ENCODE measurements at regions not wholly inside any gene's neighbourhood (a gene's known extent, or its start where the extent isn't known, plus 50 kb on each side); places are given as distances from the start of the nearest gene placed in this dataset.
A peak's percentile ranks its signal among the peaks of the same experiment; 100 is the strongest.
"Not testable (repeated sequence)": the region's sequence is repeated elsewhere in the genome, so short reads cannot be mapped to it uniquely, and the experiment has no call there.

DNA sequence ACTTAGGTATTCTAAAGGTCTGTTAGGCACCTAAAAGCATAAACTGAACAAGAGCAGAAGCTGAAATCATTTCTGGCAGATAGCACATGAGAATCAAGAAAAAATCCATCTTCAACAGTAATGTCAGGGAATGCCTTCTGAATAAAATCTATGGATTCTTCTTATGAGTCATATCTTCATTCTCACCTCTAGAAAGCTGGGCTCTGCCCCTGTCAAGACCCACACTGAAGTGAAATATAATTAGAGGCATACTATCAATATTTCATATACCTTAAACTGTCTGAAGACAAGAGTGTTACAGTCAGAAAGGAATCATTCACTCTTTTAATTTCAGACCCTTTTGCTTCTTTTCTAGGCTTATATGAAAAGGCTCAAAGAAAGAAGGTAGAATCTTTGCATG, 485.8 kb upstream of the PTCHD4 start:
- no peak for DNase-seq

DNA sequence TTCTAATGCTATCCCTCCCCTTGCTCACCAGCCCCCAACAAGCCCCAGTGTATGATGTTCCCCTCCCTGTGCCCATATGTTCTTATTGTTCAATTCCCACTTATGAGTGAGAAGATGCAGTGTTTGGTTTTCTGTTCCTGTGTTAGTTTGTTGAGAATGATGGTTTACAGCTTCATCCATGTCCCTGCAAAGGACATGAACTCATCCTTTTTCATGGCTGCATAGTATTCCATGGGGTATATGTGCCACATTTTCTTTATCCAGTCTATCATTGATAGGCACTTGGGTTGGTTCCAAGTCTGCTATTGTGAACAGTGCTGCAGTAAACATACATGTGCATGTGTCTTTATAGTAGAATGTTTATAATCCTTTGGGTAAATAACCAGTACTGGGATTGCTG, 480.2 kb upstream of the PTCHD4 start:
- not testable (repeated sequence) for DNase-seq

DNA sequence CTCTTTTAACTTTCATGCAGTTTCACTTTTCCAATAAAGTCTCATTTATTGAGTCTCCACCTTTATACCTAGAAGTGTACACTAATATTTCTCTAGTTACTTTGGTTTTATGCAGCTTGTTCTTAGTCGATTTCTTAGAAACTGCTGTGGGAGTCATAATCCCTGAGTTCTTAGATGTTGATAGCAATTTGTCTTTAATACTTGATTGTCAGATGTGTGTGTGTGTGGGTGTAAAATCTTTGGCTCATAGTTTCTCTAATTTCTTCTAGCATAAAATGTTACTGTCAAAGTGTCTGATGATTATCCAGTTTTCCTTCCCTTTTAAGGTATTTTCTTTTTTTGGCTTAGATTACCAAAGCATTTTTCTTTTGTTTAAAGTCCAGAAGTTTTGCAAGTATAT, 473.8 kb upstream of the PTCHD4 start:
- no peak for DNase-seq

DNA sequence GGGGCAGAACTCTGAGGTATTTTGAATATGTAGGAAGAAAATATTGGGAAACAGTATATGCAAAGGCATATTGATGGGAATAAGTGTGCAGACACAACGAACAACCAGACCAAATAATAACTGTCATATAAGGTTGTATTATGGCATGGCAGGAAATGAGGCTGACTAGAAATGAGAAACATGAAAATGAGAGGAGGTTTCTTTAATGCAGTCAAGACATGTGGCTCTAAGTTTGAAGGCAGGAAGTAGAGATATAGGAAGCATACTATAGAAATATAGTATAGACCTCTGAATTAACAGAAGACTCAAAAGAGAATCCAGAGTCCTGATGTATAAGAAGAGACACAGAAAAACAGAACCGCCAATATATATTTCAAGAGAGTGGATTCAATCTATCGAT, 459.7 kb upstream of the PTCHD4 start:
- no peak for DNase-seq

DNA sequence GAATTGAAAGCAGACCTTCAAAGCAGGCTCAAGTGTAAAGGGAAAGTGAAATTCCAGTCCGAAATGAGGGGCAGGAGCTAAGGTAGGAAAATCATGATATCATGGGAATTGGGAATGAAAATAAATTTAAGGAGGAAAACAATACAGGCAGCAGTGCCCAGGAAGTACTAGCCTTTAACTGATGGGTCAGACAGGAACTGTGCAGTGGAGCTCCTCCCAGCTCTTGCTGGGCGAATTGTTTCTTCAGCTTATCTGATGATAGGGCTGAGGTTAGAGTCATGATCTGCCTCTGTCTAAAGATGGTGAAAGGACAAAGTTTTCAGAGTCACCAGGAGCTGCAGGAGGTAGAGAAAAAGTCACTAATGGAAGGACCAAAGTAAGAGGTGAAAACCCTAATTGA, 457.9 kb upstream of the PTCHD4 start:
- DNase-seq = no peak

DNA sequence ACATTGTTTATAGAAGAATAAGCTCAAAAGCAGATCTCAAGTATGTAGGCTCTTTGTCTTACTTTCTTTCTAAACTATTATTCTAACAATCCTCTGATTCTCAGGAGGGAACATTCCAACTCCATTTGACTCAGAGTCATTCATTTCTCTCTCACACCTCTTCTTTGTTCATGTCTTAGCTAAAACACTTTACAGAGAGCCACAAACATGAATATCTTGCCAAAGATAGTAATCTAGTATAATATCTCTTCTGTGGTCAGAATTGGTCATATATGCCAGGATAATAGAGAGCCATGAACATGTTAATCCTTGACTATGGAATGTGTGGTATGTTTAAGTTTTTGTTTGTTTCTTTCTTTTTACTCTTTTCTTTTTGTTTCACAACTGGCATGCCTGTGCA, 456.0 kb upstream of the PTCHD4 start:
- no peak for DNase-seq

DNA sequence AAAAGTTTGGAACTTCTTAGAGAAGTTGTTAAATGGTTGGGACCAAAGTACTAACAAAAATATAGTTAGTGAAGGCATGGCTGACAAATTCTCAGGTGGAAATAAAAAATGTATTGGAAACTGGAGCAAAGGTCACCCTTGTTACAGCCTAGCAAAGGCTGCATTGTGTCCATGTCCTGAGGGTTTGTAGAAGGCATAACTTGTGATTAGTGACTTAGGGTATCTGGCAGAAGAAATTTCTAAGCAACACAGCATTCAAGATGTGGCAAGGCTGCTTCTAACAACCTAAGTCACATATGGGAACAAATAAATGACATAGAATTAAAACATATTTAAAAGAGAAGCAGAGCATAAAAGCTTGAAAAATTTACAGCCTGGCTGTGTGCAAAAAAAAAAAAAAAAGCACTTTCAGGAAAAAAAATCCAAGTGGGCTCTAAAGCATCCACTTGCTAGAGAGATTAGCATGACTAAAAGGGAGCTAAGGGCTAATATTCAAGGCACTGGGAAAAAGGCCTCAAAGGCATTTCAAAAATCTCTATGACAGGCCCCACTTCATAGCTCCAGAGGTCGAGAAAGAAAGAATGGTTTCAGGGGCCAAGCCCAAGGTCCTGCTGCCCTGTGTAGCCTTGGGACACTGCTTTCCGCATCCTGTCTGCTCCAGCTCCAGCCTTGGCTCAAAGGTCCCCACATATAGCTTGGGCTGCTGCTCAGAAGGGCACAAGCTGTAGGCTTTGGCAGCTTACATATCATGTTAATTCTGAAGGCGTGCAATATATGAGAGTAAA, 453.2 kb upstream of the PTCHD4 start:
- no peak for DNase-seq

DNA sequence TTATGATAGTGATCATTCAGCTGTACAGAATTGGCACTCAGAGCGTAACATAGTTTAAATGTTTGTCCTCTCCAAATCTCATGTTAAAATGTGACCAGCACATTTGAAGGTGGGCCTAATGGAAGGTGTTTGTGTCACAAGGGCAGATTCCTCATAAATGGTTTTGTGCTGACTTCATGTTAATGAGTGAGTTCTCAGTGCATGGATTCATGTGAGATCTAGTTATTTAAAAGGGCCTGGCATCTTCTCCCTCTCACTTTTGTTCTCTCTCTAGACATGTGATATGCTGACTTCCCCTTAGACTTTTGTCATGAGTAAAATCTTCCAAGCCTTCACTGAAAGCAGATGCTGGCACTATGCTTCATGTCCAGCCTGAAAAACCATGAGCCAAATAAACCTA, 452.4 kb upstream of the PTCHD4 start:
- no peak for DNase-seq

DNA sequence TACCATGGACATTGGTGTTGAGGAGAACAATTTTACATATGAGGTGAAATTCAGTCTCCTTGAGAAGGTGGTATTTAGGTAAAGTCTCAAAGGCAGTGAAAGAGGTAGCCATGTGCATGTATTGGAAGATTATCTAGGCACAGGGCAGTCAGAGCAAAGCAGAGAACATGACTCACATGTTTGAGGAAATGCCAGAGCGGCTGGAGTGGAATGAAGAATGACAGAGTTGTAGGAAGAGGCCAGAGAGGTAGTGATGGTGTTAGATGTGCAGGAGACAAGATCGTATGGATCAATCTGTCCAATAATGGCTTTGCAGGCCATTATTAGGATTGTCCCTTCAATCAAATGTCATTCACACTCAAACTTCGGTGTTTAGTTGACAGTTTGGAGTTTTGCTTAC, 449.4 kb upstream of the PTCHD4 start:
- no peak for DNase-seq

DNA sequence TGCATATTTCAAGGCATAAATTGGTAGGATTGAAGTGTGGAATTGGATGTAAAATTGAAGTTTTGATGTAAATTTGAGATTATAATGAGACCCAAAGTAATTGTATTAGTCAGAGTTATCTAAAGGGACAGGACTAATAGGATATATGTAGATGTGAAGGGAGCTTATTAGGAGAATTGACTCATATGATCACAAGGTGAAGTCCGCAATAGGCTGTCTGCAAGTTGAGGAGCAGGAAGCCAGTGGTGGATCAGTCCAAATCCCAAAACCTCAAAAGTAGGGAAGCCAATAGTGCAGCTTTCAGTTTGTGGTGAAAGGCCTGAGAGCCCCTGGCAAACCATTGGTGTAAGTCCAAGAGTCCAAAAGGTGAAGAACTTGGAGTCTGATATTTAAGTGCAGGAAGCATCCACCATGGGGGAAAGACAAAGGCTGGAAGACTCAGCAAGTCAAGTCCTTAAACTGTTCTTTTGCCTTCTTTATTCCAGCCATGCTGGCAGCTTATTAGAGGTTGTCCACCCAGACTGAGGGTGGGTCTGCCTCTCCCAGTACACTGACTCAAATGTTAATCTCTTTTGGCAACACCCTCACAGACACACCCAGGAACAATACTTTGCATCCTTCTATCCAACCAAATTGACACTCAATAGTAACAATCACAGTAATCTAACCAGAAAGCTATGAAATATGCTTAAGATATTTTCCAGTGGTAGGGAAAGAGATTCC, 442.6 kb upstream of the PTCHD4 start:
- DNase-seq = no peak

DNA sequence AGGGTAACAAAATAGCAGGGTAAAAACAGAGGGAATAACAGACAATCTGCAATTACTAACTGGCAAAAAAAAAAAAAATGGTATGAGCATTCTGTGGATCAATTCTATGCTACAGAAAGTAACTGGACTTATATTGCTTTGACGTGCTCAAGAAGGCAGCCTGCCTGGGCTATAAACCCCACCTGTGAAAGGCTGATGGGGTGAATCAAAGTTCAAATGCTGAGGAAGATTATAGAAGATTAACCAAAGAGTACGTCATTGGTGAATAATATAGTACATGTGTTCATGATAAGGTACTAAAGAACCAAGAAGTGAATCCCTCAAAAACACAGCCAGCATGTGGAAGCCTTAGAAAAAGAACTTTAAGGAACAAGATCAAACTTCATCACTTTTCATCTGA, 441.9 kb upstream of the PTCHD4 start:
- DNase-seq = no peak

DNA sequence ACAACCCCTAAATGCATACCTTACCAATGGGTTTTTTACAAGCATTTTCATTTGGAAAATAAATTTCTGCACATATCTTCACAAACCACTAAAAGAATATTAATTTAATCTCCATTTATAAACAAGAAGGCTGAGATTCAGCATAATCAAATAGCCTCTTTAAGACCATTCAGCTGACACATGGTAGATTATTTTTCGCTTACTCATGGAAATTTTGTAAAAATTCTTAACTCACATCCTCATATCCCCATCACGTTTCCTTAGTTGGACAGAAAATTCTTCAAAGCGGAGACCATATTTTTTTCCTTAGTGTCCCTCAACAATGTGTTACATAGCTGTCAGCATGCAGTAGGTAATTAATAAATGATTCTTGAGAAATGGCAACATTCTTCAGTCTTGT, 439.6 kb upstream of the PTCHD4 start:
- no peak for DNase-seq

DNA sequence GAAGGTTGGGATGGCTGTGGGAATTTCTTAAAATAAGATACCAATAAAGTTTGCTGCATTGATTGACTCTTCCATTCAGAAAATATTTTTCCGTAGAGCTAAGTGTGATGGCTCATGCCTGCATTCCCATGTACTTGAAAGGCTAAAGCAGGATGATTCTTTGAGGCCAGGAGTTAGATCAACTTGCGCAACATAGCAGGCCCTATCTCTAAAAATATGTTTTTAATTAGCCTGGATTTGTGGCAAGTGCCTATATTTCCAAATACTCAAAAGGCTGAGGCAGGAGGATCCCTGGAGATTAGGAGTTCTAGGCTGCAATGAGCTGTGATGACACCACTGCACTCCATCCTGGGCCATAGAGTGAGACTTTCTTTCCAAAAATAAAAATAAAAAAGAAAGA, 431.2 kb upstream of the PTCHD4 start:
- no peak for DNase-seq

DNA sequence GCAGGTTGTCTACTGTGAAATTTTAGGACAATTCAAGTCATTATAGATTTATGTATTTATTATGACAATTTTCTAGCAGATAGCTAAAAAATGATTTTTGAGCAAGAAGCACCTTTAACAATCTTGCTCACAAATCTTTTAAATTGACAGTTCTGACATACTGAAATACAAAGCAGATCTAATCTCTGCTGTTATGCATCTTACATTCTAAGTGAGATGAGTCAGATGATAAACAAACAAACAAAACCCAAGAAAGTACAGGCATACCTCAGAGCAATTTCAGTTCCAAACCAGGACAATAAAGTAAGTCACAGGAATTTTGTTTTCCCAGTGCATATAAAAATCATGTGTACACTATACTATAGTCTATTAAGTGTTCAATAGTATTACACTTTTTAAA, 430.7 kb upstream of the PTCHD4 start:
- no peak for DNase-seq

DNA sequence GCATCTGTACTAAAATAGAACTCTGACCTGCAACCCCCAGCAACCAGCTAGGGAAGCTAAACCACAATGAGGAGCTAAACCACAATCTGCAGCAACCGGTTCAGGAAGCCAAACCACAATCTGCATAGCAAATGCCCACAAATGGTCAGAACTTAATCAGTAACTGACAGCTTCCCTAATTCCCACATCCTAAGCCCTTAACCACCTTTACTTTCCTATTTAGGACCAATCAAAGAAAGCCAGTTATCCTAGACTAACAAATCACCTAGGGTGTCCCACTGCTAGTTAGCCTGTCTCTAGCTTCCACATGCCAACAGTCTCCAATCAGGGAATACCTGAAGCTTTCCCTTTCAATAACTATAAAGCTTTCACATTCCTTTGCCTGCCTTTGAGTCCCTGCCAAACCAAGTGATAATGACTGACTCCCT, 424.6 kb upstream of the PTCHD4 start:
- DNase-seq = peak; percentile 25

DNA sequence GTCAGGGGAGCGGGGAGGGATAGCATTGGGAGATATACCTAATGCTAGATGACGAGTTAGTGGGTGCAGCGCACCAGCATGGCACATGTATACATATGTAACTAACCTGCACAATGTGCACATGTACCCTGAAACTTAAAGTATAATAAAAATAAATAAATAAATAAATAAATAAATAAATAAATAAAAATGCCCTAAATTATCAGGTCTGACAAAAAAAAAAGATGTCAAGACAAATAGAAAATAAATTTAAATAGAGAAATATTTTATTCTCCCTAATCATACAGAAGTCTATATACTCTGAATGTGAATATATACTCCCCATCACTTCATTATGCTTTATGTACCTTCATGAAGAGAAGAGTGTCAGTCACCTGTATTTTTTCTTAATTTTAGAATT, 420.0 kb upstream of the PTCHD4 start:
- not testable (repeated sequence) for DNase-seq

DNA sequence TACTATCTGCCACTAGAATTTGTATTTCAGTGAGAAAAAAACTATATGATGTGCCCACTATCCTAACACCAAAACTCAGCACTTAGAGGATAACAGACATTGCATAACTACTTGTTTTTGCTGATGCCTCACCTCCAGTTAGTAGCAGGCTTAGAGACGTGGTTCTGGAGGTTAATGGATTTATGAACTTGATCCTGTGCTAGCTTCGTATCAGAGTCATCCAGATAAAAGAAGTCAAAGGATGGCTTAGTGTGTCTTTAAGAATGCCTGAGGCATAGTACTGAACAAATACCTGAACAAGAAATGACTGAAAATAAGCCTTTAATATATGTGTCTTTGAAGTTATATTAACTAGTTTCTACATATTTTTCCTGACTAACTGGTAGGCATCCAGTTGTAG, 414.9 kb upstream of the PTCHD4 start:
- no peak for DNase-seq

DNA sequence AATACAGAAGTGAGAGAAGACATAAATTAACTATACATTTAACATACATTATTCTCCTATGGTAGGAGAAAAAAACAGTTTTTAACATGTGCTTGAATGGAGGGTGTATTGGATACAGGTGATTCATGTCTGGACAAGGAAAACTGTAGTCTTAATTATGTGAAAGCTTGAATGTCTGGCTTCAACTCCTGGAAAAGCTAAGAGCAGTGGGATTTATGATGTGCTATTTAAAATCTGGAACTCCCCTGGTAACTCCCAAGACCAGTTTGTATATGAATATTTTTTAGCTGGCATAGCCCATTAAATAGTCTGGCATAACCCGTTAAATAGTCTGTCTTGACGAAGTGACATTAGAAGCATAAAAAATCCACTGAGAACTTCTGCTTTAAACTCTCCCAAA, 410.0 kb upstream of the PTCHD4 start:
- DNase-seq = no peak

DNA sequence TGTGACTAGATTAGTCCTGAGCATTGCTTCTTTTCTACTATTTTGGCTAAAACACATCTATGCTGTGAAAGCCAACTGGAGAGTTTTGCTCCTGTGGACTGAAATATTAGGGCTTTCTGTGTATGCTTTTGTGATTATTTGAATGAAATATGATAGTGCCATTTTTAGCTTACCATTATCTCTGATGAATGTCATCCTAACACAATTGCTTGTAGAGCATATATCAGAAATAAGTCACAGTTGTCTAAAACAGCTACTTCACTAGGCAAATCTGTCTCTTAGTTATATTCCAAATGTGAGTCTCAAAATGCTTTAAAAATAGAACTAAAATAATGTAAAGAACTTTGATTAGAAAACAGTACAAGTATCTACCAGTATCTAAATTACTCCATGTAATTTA, 401.4 kb upstream of the PTCHD4 start:
- DNase-seq = no peak

DNA sequence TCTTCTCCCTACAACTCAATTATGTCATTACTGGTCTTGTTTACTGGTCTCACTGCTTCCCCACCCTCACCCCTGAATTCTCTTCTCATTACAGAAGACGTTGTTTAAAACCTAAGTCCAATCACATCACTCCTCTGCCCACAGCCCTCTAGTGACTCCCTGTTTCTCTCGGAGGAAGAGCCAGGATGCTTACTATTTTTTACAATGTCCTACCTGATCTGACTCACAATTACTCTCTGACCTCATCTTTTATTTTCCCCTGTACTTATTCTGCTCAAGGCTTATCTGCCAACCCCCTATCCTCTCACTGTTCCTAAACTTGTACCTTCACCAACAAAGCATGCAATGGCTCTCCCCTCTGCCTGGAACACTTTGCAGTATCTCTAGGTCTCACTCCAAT, 400.4 kb upstream of the PTCHD4 start:
- no peak for DNase-seq

DNA sequence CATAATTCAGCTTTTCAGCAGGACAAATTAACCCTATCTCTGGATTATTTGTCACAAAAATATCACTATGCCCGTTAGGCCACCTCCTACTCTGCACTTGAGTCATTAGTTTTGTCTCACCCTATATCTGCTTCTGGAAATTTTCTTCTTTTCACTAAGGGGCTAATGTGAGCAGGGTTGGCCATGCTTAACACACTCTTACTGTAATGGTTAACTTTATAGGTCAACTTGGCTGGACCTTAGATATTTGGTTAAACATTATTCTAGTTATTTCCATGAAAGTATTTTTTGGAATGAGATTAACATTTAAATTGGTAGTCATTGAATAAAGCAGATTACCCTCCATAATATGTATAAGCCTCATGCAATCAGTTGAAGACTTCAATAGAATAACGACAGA, 394.6 kb upstream of the PTCHD4 start:
- DNase-seq = no peak

DNA sequence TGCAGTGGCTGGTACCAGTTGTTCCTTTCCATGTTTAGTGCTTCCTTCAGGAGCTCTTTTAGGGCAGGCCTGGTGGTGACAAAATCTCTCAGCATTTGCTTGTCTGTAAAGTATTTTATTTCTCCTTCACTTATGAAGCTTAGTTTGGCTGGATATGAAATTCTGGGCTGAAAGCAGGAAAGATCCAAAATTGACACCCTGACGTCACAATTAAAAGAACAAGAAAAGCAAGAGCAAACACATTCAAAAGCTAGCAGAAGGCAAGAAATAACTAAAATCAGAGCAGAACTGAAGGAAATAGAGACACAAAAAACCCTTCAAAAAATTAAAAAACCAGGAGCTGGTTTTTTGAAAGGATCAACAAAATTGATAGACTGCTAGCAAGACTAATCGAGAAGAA, 382.4 kb upstream of the PTCHD4 start:
- not testable (repeated sequence) for DNase-seq

DNA sequence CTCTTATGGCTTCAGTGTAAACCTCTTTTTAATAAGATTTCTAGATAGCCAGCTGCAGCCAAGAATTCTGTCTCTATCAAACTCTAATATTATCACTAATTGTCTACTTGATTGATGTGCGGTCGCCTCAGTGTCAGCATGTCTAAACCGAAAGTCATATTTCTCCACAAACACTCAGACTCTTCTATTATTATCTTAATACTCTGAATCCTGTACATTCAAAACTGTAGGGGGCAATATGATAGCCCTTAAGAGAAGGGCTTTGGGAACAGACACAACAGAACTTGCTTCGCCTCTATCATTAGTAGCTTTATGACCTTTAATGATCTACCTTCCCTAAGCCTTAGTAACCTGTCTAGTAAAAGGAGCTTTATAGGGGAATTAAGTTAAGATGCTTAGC, 379.7 kb upstream of the PTCHD4 start:
- DNase-seq = no peak

DNA sequence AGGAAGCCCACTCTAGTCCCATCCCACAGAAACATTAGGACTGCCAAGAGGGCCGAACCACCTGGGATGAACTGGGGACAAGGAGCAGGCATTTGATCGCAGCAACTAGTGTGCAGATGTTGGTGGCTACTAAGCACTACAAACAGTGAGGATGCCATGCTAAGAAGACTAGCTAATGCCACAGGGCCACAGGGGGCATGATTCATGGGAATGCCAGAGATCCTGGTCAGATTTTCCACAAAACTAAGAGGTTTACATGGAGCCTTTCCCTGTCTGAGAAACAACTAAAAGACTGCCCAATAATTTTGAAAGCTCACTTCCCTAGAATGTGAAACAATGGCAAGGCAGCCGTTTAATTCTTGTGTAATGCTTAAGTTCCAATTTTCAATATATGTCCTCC, 375.9 kb upstream of the PTCHD4 start:
- no peak for DNase-seq

DNA sequence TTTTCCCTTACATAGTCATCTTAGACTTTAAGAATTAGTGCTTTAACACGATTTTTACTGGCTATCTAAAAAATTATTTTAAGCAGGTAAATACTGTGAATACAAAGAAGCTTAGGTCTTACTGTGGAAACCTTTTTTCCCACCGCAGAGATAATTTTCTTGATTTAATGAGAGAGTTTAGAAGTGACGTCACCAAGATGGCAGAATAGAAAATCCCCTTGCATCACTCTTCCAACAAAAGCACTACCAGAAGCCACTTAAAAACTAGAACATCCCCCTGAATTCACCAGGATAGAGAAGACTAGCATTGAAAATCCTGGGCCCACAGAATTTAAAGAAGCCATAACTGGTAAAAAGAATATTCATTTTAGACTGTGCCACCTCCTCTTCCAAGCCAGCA, 375.4 kb upstream of the PTCHD4 start:
- no peak for DNase-seq

Measured in COR-L47 (cell line).